NCI-H2107 (cell line): ENCODE measurements at regions not wholly inside any gene's neighbourhood (a gene's known extent, or its start where the extent isn't known, plus 50 kb on each side); places are given as distances from the start of the nearest gene placed in this dataset.
"Not testable (repeated sequence)": the region's sequence is repeated elsewhere in the genome, so short reads cannot be mapped to it uniquely, and the experiment has no call there.

ENCODE experiments used
- DNase-seq: peaks from one replicate; lab custom pipeline; 2025; lab: John Stamatoyannopoulos, UW

- peak; percentile 3 for DNase-seq
Measured at GRCh38 chrX:131219271-131219670, 69.8 kb downstream of the IGSF1 start.

GRCh38 chrX:131217989-131218388, 71.1 kb downstream of the IGSF1 start:
- DNase-seq = no peak

GRCh38 chrX:131216828-131217227, 72.3 kb downstream of the IGSF1 start:
- DNase-seq = no peak

GRCh38 chrX:131213400-131213799, 75.7 kb downstream of the IGSF1 start:
- no peak for DNase-seq

- no peak for DNase-seq
Measured at GRCh38 chrX:131202766-131203165, 86.3 kb downstream of the IGSF1 start.

GRCh38 chrX:131201986-131202385, 87.1 kb downstream of the IGSF1 start:
- DNase-seq = no peak

GRCh38 chrX:131199091-131199490, 90.0 kb downstream of the IGSF1 start:
- DNase-seq = no peak

- no peak for DNase-seq
Measured at GRCh38 chrX:131187206-131187605, 101.9 kb downstream of the IGSF1 start.

GRCh38 chrX:131170148-131170547, 112.0 kb downstream of the ARHGAP36 start:
- no peak for DNase-seq

GRCh38 chrX:131163645-131164044, 105.5 kb downstream of the ARHGAP36 start:
- not testable (repeated sequence) for DNase-seq

- DNase-seq = not testable (repeated sequence)
Measured at GRCh38 chrX:131157656-131158055, 99.5 kb downstream of the ARHGAP36 start.

- no peak for DNase-seq
Measured at GRCh38 chrX:131146702-131147101, 88.6 kb downstream of the ARHGAP36 start.
